WTC11 (cell line): ENCODE measurements at regions not wholly inside any gene's neighbourhood (a gene's known extent, or its start where the extent isn't known, plus 50 kb on each side); places are given as distances from the start of the nearest gene placed in this dataset.

Experiments used
- ATAC-seq: fragments of 200-7000 bp; cut with Tn5 transposase; 2 replicates; pipeline ENCODE4 v1.10.0; 2021; ENCODE audit warnings: mild to moderate bottlenecking, moderate library complexity
- CTCF ChIA-PET: fragments of 300-600 bp; sonication (Branson Sonifier 250); formaldehyde crosslinking; loops from one replicate; lab custom pipeline; 2021; ENCODE audit warnings: antibody characterized with exemption; lab: Charles Lee
- POLR2A ChIA-PET: fragments of 350-600 bp; sonication (Branson Sonifier 250); formaldehyde crosslinking; loops from one replicate; lab custom pipeline; 2021; ENCODE audit warnings: antibody characterized with exemption; lab: Charles Lee
- DNase-seq: peaks from one replicate; pipeline ENCODE4 v3.0.0; 2021; ENCODE audit warnings: low spot score
- H3K27ac Mint-ChIP-seq: 2 replicates; pipeline ENCODE4 v1.8.0; 2021; ENCODE audit warnings: mixed read lengths
- H3K27me3 Mint-ChIP-seq: 2 replicates; pipeline ENCODE4 v1.8.0; 2021; ENCODE audit warnings: low read depth, mild to moderate bottlenecking, moderate library complexity, mixed read lengths
- H3K36me3 Mint-ChIP-seq: 2 replicates; pipeline ENCODE4 v1.8.0; 2021; ENCODE audit warnings: mixed read lengths
- H3K4me1 Mint-ChIP-seq: 2 replicates; pipeline ENCODE4 v1.8.0; 2022; ENCODE audit warnings: mixed read lengths
- H3K4me3 Mint-ChIP-seq: 2 replicates; pipeline ENCODE4 v1.8.0; 2021; ENCODE audit warnings: mild to moderate bottlenecking, moderate library complexity, mixed read lengths
- H3K9me3 Mint-ChIP-seq: 2 replicates; pipeline ENCODE4 v1.8.0; 2021; ENCODE audit warnings: mixed read lengths
- E2F1 ChIP-seq: sonication (generic); formaldehyde crosslinking; IDR thresholded peaks from 2 replicates; pipeline ENCODE4 v1.8.0; 2022; ENCODE audit warnings: mild to moderate bottlenecking, missing genetic modification reagents
- ELF4 ChIP-seq: sonication (generic); formaldehyde crosslinking; IDR thresholded peaks from 2 replicates; pipeline ENCODE4 v1.8.1; 2022; ENCODE audit warnings: low read depth, mild to moderate bottlenecking, moderate library complexity, missing genetic modification reagents
- FOXP4 ChIP-seq: sonication (generic); formaldehyde crosslinking; IDR thresholded peaks from 2 replicates; pipeline ENCODE4 v1.8.0; 2022; ENCODE audit warnings: mild to moderate bottlenecking, missing genetic modification reagents
- GTF2I ChIP-seq: fragments of 250-450 bp; sonication (Bioruptor Pico); conservative IDR thresholded peaks from 2 replicates; pipeline ENCODE4 v1.4.0; 2021; ENCODE audit warnings: mild to moderate bottlenecking
- HMGXB4 ChIP-seq: sonication (generic); formaldehyde crosslinking; IDR thresholded peaks from 2 replicates; pipeline ENCODE4 v1.8.1; 2023; ENCODE audit warnings: mild to moderate bottlenecking, moderate library complexity, missing genetic modification reagents
- IRF2 ChIP-seq: sonication (generic); formaldehyde crosslinking; IDR thresholded peaks from 2 replicates; pipeline ENCODE4 v1.8.0; 2022; ENCODE audit warnings: low read depth, missing genetic modification reagents, borderline replicate concordance
- KAT7 ChIP-seq: sonication (generic); formaldehyde crosslinking; IDR thresholded peaks from 2 replicates; pipeline ENCODE4 v1.8.1; 2023; ENCODE audit warnings: missing genetic modification reagents, mild to moderate bottlenecking, borderline replicate concordance
- MLX ChIP-seq: sonication (generic); formaldehyde crosslinking; IDR thresholded peaks from 2 replicates; pipeline ENCODE4 v1.8.1; 2023; ENCODE audit warnings: mild to moderate bottlenecking, missing genetic modification reagents, moderate library complexity
- MXD4 ChIP-seq: fragments of 250-450 bp; sonication (Bioruptor Pico); IDR thresholded peaks from 2 replicates; pipeline ENCODE4 v1.8.0; 2021; ENCODE audit warnings: mild to moderate bottlenecking, moderate library complexity, borderline replicate concordance
- PRDM15 ChIP-seq: sonication (generic); formaldehyde crosslinking; IDR thresholded peaks from 2 replicates; pipeline ENCODE4 v1.8.0; 2022; ENCODE audit warnings: missing genetic modification reagents
- RELA ChIP-seq: sonication (generic); formaldehyde crosslinking; IDR thresholded peaks from 2 replicates; pipeline ENCODE4 v1.8.1; 2022; ENCODE audit warnings: missing genetic modification reagents, mild to moderate bottlenecking, borderline replicate concordance
- SOX15 ChIP-seq: fragments of 250-450 bp; sonication (Bioruptor Pico); IDR thresholded peaks from 2 replicates; pipeline ENCODE4 v1.9.0; 2021; ENCODE audit warnings: mild to moderate bottlenecking
- TEAD4 ChIP-seq: sonication (generic); formaldehyde crosslinking; IDR thresholded peaks from 2 replicates; pipeline ENCODE4 v1.8.0; 2022; ENCODE audit warnings: mild to moderate bottlenecking, missing genetic modification reagents
- USF1 ChIP-seq: sonication (generic); formaldehyde crosslinking; IDR thresholded peaks from 2 replicates; pipeline ENCODE4 v1.8.0; 2022; ENCODE audit warnings: mild to moderate bottlenecking, missing genetic modification reagents
- ZMAT4 ChIP-seq: fragments of 250-450 bp; sonication (Bioruptor Pico); IDR thresholded peaks from 2 replicates; pipeline ENCODE4 v1.9.0; 2021; ENCODE audit warnings: mild to moderate bottlenecking
- ZNF281 ChIP-seq: sonication (generic); formaldehyde crosslinking; IDR thresholded peaks from 2 replicates; pipeline ENCODE4 v1.8.0; 2023; ENCODE audit warnings: mild to moderate bottlenecking, missing genetic modification reagents
- ZNF317 ChIP-seq: sonication (generic); formaldehyde crosslinking; IDR thresholded peaks from 2 replicates; pipeline ENCODE4 v1.8.1; 2023; ENCODE audit warnings: low read depth, mild to moderate bottlenecking, moderate library complexity, missing genetic modification reagents, borderline replicate concordance
- ZNF416 ChIP-seq: fragments of 250-450 bp; sonication (Bioruptor Pico); IDR thresholded peaks from 2 replicates; pipeline ENCODE4 v1.9.0; 2021; ENCODE audit warnings: mild to moderate bottlenecking, inconsistent platforms

GRCh38 chr6:159555082-159555875 lies 137.8 kb downstream of the SOD2 start (continued):
- TF ChIP-seq ZNF281 (CRISPR knock-in tag) (no peak), E2F1 (CRISPR knock-in tag) (no peak), HMGXB4 (CRISPR knock-in tag) (no peak)

GRCh38 chr6:159541296-159541695 lies 151.7 kb downstream of the SOD2 start:
- H3K36me3 Mint-ChIP-seq, result no peaks in the 10 kb centered on the region
- H3K4me3 Mint-ChIP-seq, result no peak overlapping the region
- H3K27me3 Mint-ChIP-seq, result peaks cover 12% of the 10 kb centered on the region
- TF ChIP-seq ZNF416 (CRISPR knock-in tag) (no peak), IRF2 (CRISPR knock-in tag) (no peak), SOX15 (CRISPR knock-in tag) (no peak), FOXP4 (CRISPR knock-in tag) (no peak), GTF2I (CRISPR knock-in tag) (no peak), TEAD4 (CRISPR knock-in tag) (no peak), RELA (CRISPR knock-in tag) (no peak), ZNF317 (CRISPR knock-in tag) (no peak), ZMAT4 (CRISPR knock-in tag) (no peak), PRDM15 (CRISPR knock-in tag) (no peak), HMGXB4 (CRISPR knock-in tag) (no peak), MXD4 (CRISPR knock-in tag) (no peak), MLX (CRISPR knock-in tag) (no peak), KAT7 (CRISPR knock-in tag) (no peak), USF1 (CRISPR knock-in tag) (no peak), ELF4 (CRISPR knock-in tag) (no peak)
- no peak overlapping the region for H3K27ac Mint-ChIP-seq
- ATAC-seq (no peak), DNase-seq (no peak)
- peaks cover 10% of the 10 kb centered on the region for H3K4me1 Mint-ChIP-seq
- ChIA-PET POLR2A (no interaction called here), CTCF (interaction anchor here (1.0 to 2.2 kb wide), 3 partner anchors 52 to 324 kb away, joined by 3 to 8 read pairs (median 3); no protein-coding TSS in a partner anchor)
- peaks cover 5% of the 10 kb centered on the region; the same call in 1 of the 2 replicates for H3K9me3 Mint-ChIP-seq
